ENCODE measurements at regions not wholly inside any gene's neighbourhood (a gene's known extent, or its start where the extent isn't known, plus 50 kb on each side); places are given as distances from the start of the nearest gene placed in this dataset.

DNA sequence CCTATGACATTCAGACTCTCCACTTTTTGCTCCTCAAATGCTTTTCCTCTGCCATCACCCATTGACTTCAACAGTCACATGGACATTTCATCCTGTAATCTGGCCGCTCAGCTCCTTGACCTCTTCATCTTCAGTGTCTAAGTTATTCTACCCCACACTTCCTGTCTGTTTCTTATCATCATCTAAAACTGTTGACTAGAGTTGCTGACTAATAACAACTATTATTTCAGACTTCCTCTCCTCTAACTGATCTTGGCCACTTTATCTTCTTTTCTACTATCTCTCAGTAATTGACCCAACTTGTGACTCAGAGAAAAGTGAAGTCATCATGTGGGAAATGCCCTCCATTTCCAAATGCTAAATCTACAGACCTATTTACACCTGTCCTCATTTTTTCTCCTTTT is 254.7 kb upstream of the TRPC7 start:
- H3K27ac ChIP-seq, result no peak overlapping the region
- H3K9me3 ChIP-seq, result no peaks in the 10 kb centered on the region
- TF ChIP-seq, protein P1, sequence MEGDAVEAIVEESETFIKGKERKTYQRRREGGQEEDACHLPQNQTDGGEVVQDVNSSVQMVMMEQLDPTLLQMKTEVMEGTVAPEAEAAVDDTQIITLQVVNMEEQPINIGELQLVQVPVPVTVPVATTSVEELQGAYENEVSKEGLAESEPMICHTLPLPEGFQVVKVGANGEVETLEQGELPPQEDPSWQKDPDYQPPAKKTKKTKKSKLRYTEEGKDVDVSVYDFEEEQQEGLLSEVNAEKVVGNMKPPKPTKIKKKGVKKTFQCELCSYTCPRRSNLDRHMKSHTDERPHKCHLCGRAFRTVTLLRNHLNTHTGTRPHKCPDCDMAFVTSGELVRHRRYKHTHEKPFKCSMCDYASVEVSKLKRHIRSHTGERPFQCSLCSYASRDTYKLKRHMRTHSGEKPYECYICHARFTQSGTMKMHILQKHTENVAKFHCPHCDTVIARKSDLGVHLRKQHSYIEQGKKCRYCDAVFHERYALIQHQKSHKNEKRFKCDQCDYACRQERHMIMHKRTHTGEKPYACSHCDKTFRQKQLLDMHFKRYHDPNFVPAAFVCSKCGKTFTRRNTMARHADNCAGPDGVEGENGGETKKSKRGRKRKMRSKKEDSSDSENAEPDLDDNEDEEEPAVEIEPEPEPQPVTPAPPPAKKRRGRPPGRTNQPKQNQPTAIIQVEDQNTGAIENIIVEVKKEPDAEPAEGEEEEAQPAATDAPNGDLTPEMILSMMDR (IDR thresholded peaks at IDR 0.05), result no peak
- intact Hi-C loops (cut with DNase I), result no loop called here
- H3K36me3 ChIP-seq, result no peaks in the 10 kb centered on the region
- H3K4me1 ChIP-seq, result no peaks in the 10 kb centered on the region
- H3K27me3 ChIP-seq, result no peaks in the 10 kb centered on the region
- no peak for ATAC-seq
- no peak overlapping the region for H3K4me3 ChIP-seq
- DNase-seq, result no peak

DNA sequence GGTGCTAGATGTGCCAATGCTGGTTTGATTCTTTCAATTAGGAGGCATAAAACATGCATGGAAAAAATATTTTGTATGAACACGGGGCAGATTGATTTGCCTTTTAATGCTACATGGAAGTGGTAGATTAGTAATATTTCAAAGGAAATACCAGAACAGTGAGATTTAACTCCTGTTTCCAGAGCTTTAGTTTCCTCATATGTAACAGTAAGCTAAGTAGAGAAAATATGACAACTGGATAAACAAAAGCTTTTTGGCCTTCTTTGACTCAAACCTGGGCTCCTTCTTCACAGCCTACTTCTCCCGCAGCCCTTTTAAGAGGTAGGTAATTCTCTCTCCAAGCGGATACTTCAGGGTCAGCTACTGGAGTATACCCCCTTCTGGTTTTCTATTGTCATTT is 254.2 kb upstream of the TRPC7 start:
- ATAC-seq, result no peak
- TF ChIP-seq, protein P1 (IDR thresholded peaks at IDR 0.05), result no peak
- Histone ChIP-seq H3K27ac (no peak overlapping the region), H3K9me3 (no peaks in the 10 kb centered on the region), H3K27me3 (no peaks in the 10 kb centered on the region), H3K4me1 (no peaks in the 10 kb centered on the region), H3K4me3 (no peak overlapping the region), H3K36me3 (no peaks in the 10 kb centered on the region)
- no peak for DNase-seq
- intact Hi-C loops (cut with DNase I), result no loop called here

- H3K4me1 ChIP-seq, result no peaks in the 10 kb centered on the region
- intact Hi-C loops (cut with DNase I), result no loop called here
- TF ChIP-seq, protein P1 (IDR thresholded peaks at IDR 0.05), result no peak
- H3K27ac ChIP-seq, result no peak overlapping the region
- no peak for DNase-seq
- no peaks in the 10 kb centered on the region for H3K9me3 ChIP-seq
- ATAC-seq, result no peak
- H3K4me3 ChIP-seq, result no peak overlapping the region
- H3K27me3 ChIP-seq, result no peaks in the 10 kb centered on the region
- H3K36me3 ChIP-seq, result no peaks in the 10 kb centered on the region
Measured at GRCh38 chr5:136615251-136616119, 250.1 kb upstream of the TRPC7 start.

- intact Hi-C loops (cut with DNase I), result no loop called here
- no peaks in the 10 kb centered on the region for H3K9me3 ChIP-seq
- no peak overlapping the region for H3K27ac ChIP-seq
- no peaks in the 10 kb centered on the region for H3K27me3 ChIP-seq
- DNase-seq (no peak), ATAC-seq (no peak)
- no peaks in the 10 kb centered on the region for H3K36me3 ChIP-seq
- no peaks in the 10 kb centered on the region for H3K4me1 ChIP-seq
- no peak overlapping the region for H3K4me3 ChIP-seq
- TF ChIP-seq, protein P1 (IDR thresholded peaks at IDR 0.05), result no peak
Measured at GRCh38 chr5:136613230-136613629, 247.9 kb upstream of the TRPC7 start.

DNA sequence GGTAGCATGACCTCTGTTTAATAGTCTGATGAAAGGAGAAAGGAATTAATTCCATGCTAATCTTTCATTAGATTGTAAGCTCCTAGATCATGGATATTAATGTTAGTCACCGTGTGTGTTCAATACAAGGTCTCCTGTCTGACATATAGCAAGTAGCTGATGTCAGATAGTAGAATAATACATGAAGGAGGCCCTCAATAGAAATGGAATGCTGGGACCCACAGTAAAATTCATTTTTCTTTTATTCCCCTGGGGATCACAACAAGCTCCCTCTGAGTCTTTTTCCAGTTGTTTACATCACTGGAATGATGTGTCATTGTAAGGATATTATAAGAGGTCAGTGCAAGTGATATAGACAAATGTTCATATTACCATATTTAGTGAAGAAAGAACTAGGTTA is 240.3 kb upstream of the TRPC7 start:
- TF ChIP-seq, protein P1 (IDR thresholded peaks at IDR 0.05), result no peak
- no peak for DNase-seq
- no peak for ATAC-seq

More for the DNA sequence above, 240.3 kb upstream of the TRPC7 start:
- Histone ChIP-seq H3K9me3 (no peaks in the 10 kb centered on the region), H3K27ac (no peak overlapping the region), H3K4me3 (no peak overlapping the region), H3K4me1 (no peaks in the 10 kb centered on the region), H3K36me3 (no peaks in the 10 kb centered on the region), H3K27me3 (no peaks in the 10 kb centered on the region)
- intact Hi-C loops (cut with DNase I), result no loop called here
